ENCODE measurements at regions not wholly inside any gene's neighbourhood (a gene's known extent, or its start where the extent isn't known, plus 50 kb on each side); places are given as distances from the start of the nearest gene placed in this dataset.

DNA sequence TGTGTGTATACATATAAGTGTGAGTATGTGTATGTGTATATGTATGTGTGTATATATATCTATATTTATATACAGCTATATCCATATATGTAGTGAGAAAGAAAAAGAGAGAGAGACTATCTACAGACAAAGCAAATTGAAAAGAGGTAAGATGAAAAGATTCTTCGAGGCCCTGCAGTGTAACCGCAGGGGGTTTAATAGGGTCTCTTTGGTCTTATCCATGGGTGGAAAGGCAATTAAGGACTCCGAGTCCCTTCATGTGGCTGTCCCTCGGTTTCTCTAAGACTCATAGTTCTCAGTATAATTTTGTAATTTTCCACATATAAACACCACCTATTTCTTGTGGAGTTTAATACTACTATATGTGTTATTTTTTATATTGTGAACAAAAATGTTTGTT lies 50.6 kb upstream of the JAZF1 start:
- intact Hi-C loops (cut with micrococcal nuclease), result no loop called here
- no peaks in the 10 kb centered on the region for H3K79me2 ChIP-seq (ENCODE audit: control insufficient read depth, insufficient read depth, low read length)
- no peaks in the 10 kb centered on the region for H3K9me3 ChIP-seq (replicated peaks; ENCODE audit: control insufficient read depth, insufficient read depth, low read depth, low read length)
- H4K20me1 ChIP-seq (replicated peaks; ENCODE audit: control insufficient read depth, insufficient read depth, low read length), result no peaks in the 10 kb centered on the region
- H2AFZ ChIP-seq (ENCODE audit: low read depth, low read length), result no peak overlapping the region
- DNase-seq (ENCODE audit: extremely low read depth in 1 of 4, low spot score in 3 of 4) (no peak), FAIRE-seq (no peak), ATAC-seq (no peak)
- peaks cover 0 to 2% of the 10 kb centered on the region in 2 experiments; a peak in 2 of 5 replicates for H3K27me3 ChIP-seq (ENCODE audit: control insufficient read depth in 2 of 2, insufficient read depth in 2 of 2, low read length in 2 of 2)
- no TSS peak for BruUV-seq (replicated peaks)
- H3K27ac ChIP-seq (ENCODE audit: extremely low read depth, low read depth, low read length), result no peak overlapping the region
- H3K4me2 ChIP-seq (ENCODE audit: insufficient read depth, low read length), result no peak overlapping the region
- H3K9me1 ChIP-seq (ENCODE audit: control insufficient read depth, insufficient read depth, low read length), result no peaks in the 10 kb centered on the region
- no peak overlapping the region for H3K4me3 ChIP-seq
- H3K9ac ChIP-seq (ENCODE audit: insufficient read depth in 1 of 2, low read depth in 2 of 2, low read length in 2 of 2), result no peak overlapping the region
- POLR2A ChIA-PET, result no interaction called here
- WGBS (ENCODE audit: insufficient coverage, low coverage, missing lambda C conversion rate), result 2% methylated on average over 4 of the region's 4 CpGs
- no peaks in the 10 kb centered on the region for H3K4me1 ChIP-seq (replicated peaks in 1 of 2; ENCODE audit: control insufficient read depth in 2 of 2, insufficient read depth in 2 of 2, low read length in 2 of 2)
- CTCF ChIA-PET (ENCODE audit: low intra/inter-chr PET ratio), result no interaction called here
- TF ChIP-seq CEBPB (tag; IDR thresholded peaks at IDR 0.05) (no peak), ZNF551 (CRISPR knock-in tag; IDR thresholded peaks at IDR 0.05) (no peak)
- in situ Hi-C loops (cut with MboI), result no loop called here
- no peaks in the 10 kb centered on the region for H3K36me3 ChIP-seq (ENCODE audit: control insufficient read depth, insufficient read depth, low read length)

DNA sequence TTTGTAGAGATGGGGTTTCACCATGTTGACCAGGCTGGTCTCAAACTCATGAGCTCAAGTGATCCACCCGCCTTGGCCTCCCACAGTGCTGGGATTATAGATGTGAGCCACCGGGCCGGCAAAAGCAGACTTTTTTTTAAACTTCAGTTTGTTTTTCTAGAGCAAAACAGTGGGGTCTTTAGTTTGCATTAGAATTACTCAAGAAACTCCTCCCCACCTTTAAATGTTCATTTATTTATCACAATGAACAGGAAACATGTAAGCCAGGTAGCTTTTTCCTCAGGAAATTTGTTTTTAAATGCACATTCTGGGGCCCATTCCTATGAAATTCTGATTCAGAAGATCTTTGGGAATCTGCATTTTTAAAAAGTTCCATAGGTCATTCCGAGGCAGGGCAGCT lies 56.0 kb upstream of the JAZF1 start:
- CTCF ChIA-PET (ENCODE audit: low intra/inter-chr PET ratio), result no interaction called here
- no peak for DNase-seq (ENCODE audit: extremely low read depth in 1 of 4, low spot score in 3 of 4)
- TF ChIP-seq NELFE (IDR thresholded peaks at IDR 0.05; ENCODE audit: insufficient read depth, insufficient read length), result no peak
- TF ChIP-seq FOS (IDR thresholded peaks at IDR 0.05; ENCODE audit: extremely low read depth, insufficient read length), result no peak
- TF ChIP-seq ATF7 (IDR thresholded peaks at IDR 0.05), result no peak
- TF ChIP-seq, protein P1, sequence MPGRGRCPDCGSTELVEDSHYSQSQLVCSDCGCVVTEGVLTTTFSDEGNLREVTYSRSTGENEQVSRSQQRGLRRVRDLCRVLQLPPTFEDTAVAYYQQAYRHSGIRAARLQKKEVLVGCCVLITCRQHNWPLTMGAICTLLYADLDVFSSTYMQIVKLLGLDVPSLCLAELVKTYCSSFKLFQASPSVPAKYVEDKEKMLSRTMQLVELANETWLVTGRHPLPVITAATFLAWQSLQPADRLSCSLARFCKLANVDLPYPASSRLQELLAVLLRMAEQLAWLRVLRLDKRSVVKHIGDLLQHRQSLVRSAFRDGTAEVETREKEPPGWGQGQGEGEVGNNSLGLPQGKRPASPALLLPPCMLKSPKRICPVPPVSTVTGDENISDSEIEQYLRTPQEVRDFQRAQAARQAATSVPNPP (IDR thresholded peaks at IDR 0.05; ENCODE audit: borderline replicate concordance, insufficient read depth, insufficient read length), result no peak
- TF ChIP-seq, protein P2, sequence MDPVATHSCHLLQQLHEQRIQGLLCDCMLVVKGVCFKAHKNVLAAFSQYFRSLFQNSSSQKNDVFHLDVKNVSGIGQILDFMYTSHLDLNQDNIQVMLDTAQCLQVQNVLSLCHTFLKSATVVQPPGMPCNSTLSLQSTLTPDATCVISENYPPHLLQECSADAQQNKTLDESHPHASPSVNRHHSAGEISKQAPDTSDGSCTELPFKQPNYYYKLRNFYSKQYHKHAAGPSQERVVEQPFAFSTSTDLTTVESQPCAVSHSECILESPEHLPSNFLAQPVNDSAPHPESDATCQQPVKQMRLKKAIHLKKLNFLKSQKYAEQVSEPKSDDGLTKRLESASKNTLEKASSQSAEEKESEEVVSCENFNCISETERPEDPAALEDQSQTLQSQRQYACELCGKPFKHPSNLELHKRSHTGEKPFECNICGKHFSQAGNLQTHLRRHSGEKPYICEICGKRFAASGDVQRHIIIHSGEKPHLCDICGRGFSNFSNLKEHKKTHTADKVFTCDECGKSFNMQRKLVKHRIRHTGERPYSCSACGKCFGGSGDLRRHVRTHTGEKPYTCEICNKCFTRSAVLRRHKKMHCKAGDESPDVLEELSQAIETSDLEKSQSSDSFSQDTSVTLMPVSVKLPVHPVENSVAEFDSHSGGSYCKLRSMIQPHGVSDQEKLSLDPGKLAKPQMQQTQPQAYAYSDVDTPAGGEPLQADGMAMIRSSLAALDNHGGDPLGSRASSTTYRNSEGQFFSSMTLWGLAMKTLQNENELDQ (CRISPR knock-in tag; IDR thresholded peaks at IDR 0.05; ENCODE audit: borderline replicate concordance), result no peak
- no peak for TF ChIP-seq ZFP1 (CRISPR knock-in tag; IDR thresholded peaks at IDR 0.05)
- no peak for TF ChIP-seq TOE1 (IDR thresholded peaks at IDR 0.05; ENCODE audit: borderline replicate concordance)
- no peak for TF ChIP-seq TOE1 (CRISPR knock-in tag; IDR thresholded peaks at IDR 0.05; ENCODE audit: borderline replicate concordance, low read depth)
- TF ChIP-seq, protein P3, sequence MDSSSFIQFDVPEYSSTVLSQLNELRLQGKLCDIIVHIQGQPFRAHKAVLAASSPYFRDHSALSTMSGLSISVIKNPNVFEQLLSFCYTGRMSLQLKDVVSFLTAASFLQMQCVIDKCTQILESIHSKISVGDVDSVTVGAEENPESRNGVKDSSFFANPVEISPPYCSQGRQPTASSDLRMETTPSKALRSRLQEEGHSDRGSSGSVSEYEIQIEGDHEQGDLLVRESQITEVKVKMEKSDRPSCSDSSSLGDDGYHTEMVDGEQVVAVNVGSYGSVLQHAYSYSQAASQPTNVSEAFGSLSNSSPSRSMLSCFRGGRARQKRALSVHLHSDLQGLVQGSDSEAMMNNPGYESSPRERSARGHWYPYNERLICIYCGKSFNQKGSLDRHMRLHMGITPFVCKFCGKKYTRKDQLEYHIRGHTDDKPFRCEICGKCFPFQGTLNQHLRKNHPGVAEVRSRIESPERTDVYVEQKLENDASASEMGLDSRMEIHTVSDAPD (CRISPR knock-in tag; IDR thresholded peaks at IDR 0.05), result no peak
- no peak for TF ChIP-seq BRCA1 (IDR thresholded peaks at IDR 0.05)
- no peak for TF ChIP-seq BRCA1 (CRISPR knock-in tag; IDR thresholded peaks at IDR 0.05)

More for the DNA sequence above, 56.0 kb upstream of the JAZF1 start:
- 0% methylated on average over 4 of the region's 4 CpGs for WGBS (ENCODE audit: insufficient coverage, low coverage, missing lambda C conversion rate)
- no peak overlapping the region for H3K27ac ChIP-seq (ENCODE audit: extremely low read depth, low read depth, low read length)
- no peaks in the 10 kb centered on the region for H3K79me2 ChIP-seq (ENCODE audit: control insufficient read depth, insufficient read depth, low read length)
- H3K9ac ChIP-seq (ENCODE audit: insufficient read depth in 1 of 2, low read depth in 2 of 2, low read length in 2 of 2), result no peak overlapping the region
- peaks cover 0 to 3% of the 10 kb centered on the region in 2 experiments; a peak in 4 of 5 replicates for H3K27me3 ChIP-seq (ENCODE audit: control insufficient read depth in 2 of 2, insufficient read depth in 2 of 2, low read length in 2 of 2)
- no peak overlapping the region for H3K4me3 ChIP-seq
- no peaks in the 10 kb centered on the region for H3K4me1 ChIP-seq (replicated peaks in 1 of 2; ENCODE audit: control insufficient read depth in 2 of 2, insufficient read depth in 2 of 2, low read length in 2 of 2)
- no TSS peak for BruUV-seq (replicated peaks)
- no peaks in the 10 kb centered on the region for H3K36me3 ChIP-seq (ENCODE audit: control insufficient read depth, insufficient read depth, low read length)
- intact Hi-C loops (cut with micrococcal nuclease), result no loop called here
- no peaks in the 10 kb centered on the region for H3K9me1 ChIP-seq (ENCODE audit: control insufficient read depth, insufficient read depth, low read length)
- POLR2A ChIA-PET, result no interaction called here
- in situ Hi-C loops (cut with MboI), result no loop called here
- no peaks in the 10 kb centered on the region for H3K9me3 ChIP-seq (replicated peaks; ENCODE audit: control insufficient read depth, insufficient read depth, low read depth, low read length)
- ATAC-seq (no peak), FAIRE-seq (no peak)
- H2AFZ ChIP-seq (ENCODE audit: low read depth, low read length), result no peak overlapping the region
- no peaks in the 10 kb centered on the region for H4K20me1 ChIP-seq (replicated peaks; ENCODE audit: control insufficient read depth, insufficient read depth, low read length)
- H3K4me2 ChIP-seq (ENCODE audit: insufficient read depth, low read length), result no peak overlapping the region
